ENCODE measurements at regions not wholly inside any gene's neighbourhood (a gene's known extent, or its start where the extent isn't known, plus 50 kb on each side); places are given as distances from the start of the nearest gene placed in this dataset.

- Histone ChIP-seq H3K4me1 (ENCODE audit: control insufficient read depth in 5 of 5, insufficient read depth in 5 of 5, low read length in 5 of 5) (peaks cover 0 to 37% (median 21%) of the 10 kb centered on the region in 5 donors), H3K4me3 (no peak overlapping the region), H3K27me3 (ENCODE audit: control insufficient read depth in 3 of 3, insufficient read depth in 3 of 3, low read length in 2 of 3) (no peaks in the 10 kb centered on the region), H3K27ac (ENCODE audit: low read depth in 1 of 2, low read length in 1 of 2) (no peak overlapping the region), H3K9ac (ENCODE audit: insufficient read depth in 1 of 2, low read length in 2 of 2) (no peak overlapping the region), H3K36me3 (ENCODE audit: control insufficient read depth in 4 of 4, insufficient read depth in 4 of 4, low read length in 4 of 4) (no peaks in the 10 kb centered on the region), H3K9me3 (ENCODE audit: control insufficient read depth in 4 of 4, insufficient read depth in 3 of 4, low read length in 3 of 4) (peaks cover 0 to 5% (median 0%) of the 10 kb centered on the region in 4 donors)
- ATAC-seq (ENCODE audit: insufficient read depth, low FRiP score) (no peak), DNase-seq (no peak)
- 50 to 85% methylated on average over 2 of the region's 2 CpGs for WGBS, 2 donors
- TF ChIP-seq CTCF (IDR thresholded peaks at IDR 0.05; ENCODE audit: control extremely low read depth, extremely low read depth), result no peak
Measured at GRCh38 chr6:14475306-14475705, 357.7 kb downstream of the CD83 start.

- Histone ChIP-seq H3K36me3 (ENCODE audit: control insufficient read depth in 4 of 4, insufficient read depth in 4 of 4, low read length in 4 of 4) (no peaks in the 10 kb centered on the region), H3K4me1 (ENCODE audit: control insufficient read depth in 5 of 5, insufficient read depth in 5 of 5, low read length in 5 of 5) (peaks cover 0 to 37% (median 21%) of the 10 kb centered on the region in 5 donors), H3K4me3 (no peak overlapping the region), H3K27me3 (ENCODE audit: control insufficient read depth in 3 of 3, insufficient read depth in 3 of 3, low read length in 2 of 3) (no peaks in the 10 kb centered on the region), H3K9ac (ENCODE audit: insufficient read depth in 1 of 2, low read length in 2 of 2) (peak overlapping the region in 1 of 2 donors; percentile 33), H3K9me3 (ENCODE audit: control insufficient read depth in 4 of 4, insufficient read depth in 3 of 4, low read length in 3 of 4) (peaks cover 0 to 5% (median 0%) of the 10 kb centered on the region in 4 donors), H3K27ac (ENCODE audit: low read depth in 1 of 2, low read length in 1 of 2) (peak overlapping the region in 1 of 2 donors; percentile 30)
- WGBS, 2 donors, result 17 to 20% methylated on average over 12 of the region's 12 CpGs
- peak; percentile 92 to 98 (median 96) for DNase-seq
- no peak for TF ChIP-seq CTCF (IDR thresholded peaks at IDR 0.05; ENCODE audit: control extremely low read depth, extremely low read depth)
- peak; percentile 27 for ATAC-seq (ENCODE audit: insufficient read depth, low FRiP score)
Measured at GRCh38 chr6:14476793-14477531, 359.4 kb downstream of the CD83 start.

- no peak for TF ChIP-seq CTCF (IDR thresholded peaks at IDR 0.05; ENCODE audit: control extremely low read depth, extremely low read depth)
- WGBS, 2 donors, result 54 to 63% methylated on average over 7 of the region's 7 CpGs
- Histone ChIP-seq H3K27me3 (ENCODE audit: control insufficient read depth in 3 of 3, insufficient read depth in 3 of 3, low read length in 2 of 3) (no peaks in the 10 kb centered on the region), H3K9me3 (ENCODE audit: control insufficient read depth in 4 of 4, insufficient read depth in 3 of 4, low read length in 3 of 4) (peaks cover 0 to 5% (median 0%) of the 10 kb centered on the region in 4 donors), H3K27ac (ENCODE audit: low read depth in 1 of 2, low read length in 1 of 2) (peak overlapping the region in 1 of 2 donors; percentile 84), H3K4me3 (no peak overlapping the region), H3K4me1 (ENCODE audit: control insufficient read depth in 5 of 5, insufficient read depth in 5 of 5, low read length in 5 of 5) (peaks cover 0 to 37% (median 21%) of the 10 kb centered on the region in 5 donors), H3K36me3 (ENCODE audit: control insufficient read depth in 4 of 4, insufficient read depth in 4 of 4, low read length in 4 of 4) (no peaks in the 10 kb centered on the region), H3K9ac (ENCODE audit: insufficient read depth in 1 of 2, low read length in 2 of 2) (peak overlapping the region in 1 of 2 donors; percentile 33)
- ATAC-seq (ENCODE audit: insufficient read depth, low FRiP score) (no peak), DNase-seq (no peak)
Measured at GRCh38 chr6:14477559-14477958, 360.0 kb downstream of the CD83 start.
